ENCODE measurements at regions not wholly inside any gene's neighbourhood (a gene's known extent, or its start where the extent isn't known, plus 50 kb on each side); places are given as distances from the start of the nearest gene placed in this dataset.
A peak's percentile ranks its signal among the peaks of the same experiment; 100 is the strongest.
"Not testable (repeated sequence)": the region's sequence is repeated elsewhere in the genome, so short reads cannot be mapped to it uniquely, and the experiment has no call there.

- DNase-seq, result no peak
These were observed 118.1 kb upstream of the NEIL3 start for GRCh38 chr4:177191586-177191985.

DNA sequence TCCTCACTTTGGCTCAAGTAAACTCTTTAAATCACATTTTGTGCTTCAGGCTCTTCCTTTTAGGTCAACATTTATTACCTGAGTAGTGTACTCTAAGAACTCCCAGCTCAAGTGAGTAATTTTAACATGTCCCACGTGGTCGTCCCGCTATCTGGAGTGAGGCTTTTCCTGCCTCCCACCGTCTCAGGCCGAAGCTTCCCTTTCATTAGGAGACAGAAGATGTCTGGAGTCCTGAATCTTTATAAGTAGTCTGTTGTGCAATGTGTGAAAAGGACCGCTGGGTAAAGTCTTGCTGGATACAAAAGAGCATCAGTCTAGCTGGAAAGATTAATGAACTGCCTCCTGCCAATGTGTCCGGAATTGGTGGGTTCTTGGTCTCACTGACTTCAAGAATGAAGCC lies 117.7 kb upstream of the NEIL3 start:
- no peak for DNase-seq

GRCh38 chr4:177193024-177193715 lies 116.5 kb upstream of the NEIL3 start:
- not testable (repeated sequence) for DNase-seq

DNA sequence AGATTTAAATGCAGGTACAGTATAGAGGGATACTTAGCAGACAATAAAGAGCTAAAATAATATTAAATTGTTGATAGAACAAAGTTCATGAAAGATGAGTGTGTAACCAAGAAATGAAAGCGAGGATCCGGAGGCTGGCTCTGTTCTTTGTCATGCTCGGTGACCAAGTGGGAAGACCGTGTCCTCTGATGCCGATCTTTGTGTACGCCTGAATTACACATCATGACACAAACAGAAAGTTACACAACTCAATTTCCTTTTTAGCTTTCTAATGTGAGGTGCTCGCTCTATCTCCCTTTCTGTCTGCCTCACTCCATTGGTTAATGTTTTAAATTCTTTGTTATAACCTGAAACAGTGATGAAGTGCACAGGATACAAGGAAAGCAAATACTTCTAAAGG lies 114.8 kb upstream of the NEIL3 start:
- DNase-seq, result no peak

- DNase-seq, result no peak
These were observed 113.1 kb upstream of the NEIL3 start for GRCh38 chr4:177196615-177197014.

GRCh38 chr4:177201614-177202013 lies 108.1 kb upstream of the NEIL3 start:
- no peak for DNase-seq

- DNase-seq, result no peak
These were observed 105.5 kb upstream of the NEIL3 start for GRCh38 chr4:177204126-177204525.

DNA sequence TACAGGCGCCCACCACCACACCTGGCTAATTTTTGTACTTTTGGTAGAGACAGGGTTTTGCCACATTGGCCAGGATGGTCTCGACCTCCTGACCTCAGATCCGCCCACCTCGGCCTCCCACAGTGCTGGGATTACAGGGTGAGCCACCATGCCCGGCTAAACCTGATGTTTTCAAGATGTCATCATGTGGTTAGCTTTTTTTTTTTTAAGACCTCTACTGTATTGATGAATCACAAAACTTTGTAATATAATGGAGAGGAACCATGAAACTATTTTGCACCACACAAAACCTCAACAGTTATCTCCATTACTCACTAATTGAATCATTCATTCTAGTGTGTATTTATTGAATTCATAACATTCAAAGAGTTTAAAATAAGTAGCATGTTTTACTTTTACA lies 94.7 kb upstream of the NEIL3 start:
- no peak for DNase-seq

GRCh38 chr4:177220376-177220775 lies 89.3 kb upstream of the NEIL3 start:
- DNase-seq, result no peak

GRCh38 chr4:177222781-177223180 lies 86.9 kb upstream of the NEIL3 start:
- no peak for DNase-seq

DNA sequence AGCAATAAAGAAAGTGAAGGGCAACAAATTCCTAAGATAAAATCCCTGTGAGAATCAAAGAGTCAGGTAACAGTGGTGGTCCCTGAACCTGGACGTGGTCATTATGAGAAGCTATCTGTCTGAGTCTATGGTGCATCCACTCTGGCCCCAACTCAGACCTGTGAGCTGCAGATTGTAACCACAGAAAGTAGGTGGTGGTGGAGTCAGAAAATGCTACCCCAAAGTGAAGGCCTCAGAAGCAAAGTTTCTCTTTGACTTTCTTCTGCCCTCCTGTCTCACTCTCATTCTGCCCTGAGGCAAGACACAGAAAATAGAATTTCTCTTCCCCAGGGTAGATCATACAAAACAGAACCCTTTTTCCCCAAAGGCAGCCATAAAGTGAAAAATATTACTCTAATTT lies 84.1 kb upstream of the NEIL3 start:
- no peak for DNase-seq

- no peak for DNase-seq
These were observed 82.0 kb upstream of the NEIL3 start for GRCh38 chr4:177227636-177228035.

- DNase-seq, result no peak
These were observed 81.1 kb upstream of the NEIL3 start for GRCh38 chr4:177228599-177228998.

- no peak for DNase-seq
These were observed 80.3 kb upstream of the NEIL3 start for GRCh38 chr4:177229331-177229730.

- no peak for DNase-seq
These were observed 77.2 kb upstream of the NEIL3 start for GRCh38 chr4:177232473-177232872.

- DNase-seq, result no peak
These were observed 74.6 kb upstream of the NEIL3 start for GRCh38 chr4:177235026-177235425.

GRCh38 chr4:177236886-177237285 lies 72.8 kb upstream of the NEIL3 start:
- DNase-seq, result no peak

GRCh38 chr4:177237291-177237690 lies 72.4 kb upstream of the NEIL3 start:
- no peak for DNase-seq

DNA sequence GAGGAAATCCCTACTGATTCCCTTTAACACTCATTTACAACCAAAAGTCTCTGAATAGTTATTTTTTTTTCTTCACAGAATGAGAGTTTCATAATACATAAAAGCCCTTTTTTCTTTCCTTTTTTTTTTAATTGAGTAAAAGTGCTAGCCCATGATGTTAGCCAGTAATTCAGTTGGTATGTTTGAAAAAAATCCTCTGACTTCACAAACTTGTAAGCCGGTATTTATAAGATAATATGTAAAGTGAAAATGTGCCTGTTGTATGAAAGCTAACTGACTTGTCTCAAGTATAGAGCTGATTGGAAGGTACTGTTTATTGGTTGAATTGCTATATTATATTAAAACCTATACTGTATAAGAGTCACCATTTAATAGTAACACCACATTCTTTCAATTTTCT lies 70.2 kb upstream of the NEIL3 start:
- no peak for DNase-seq

GRCh38 chr4:177239878-177240277 lies 69.8 kb upstream of the NEIL3 start:
- DNase-seq, result no peak

DNA sequence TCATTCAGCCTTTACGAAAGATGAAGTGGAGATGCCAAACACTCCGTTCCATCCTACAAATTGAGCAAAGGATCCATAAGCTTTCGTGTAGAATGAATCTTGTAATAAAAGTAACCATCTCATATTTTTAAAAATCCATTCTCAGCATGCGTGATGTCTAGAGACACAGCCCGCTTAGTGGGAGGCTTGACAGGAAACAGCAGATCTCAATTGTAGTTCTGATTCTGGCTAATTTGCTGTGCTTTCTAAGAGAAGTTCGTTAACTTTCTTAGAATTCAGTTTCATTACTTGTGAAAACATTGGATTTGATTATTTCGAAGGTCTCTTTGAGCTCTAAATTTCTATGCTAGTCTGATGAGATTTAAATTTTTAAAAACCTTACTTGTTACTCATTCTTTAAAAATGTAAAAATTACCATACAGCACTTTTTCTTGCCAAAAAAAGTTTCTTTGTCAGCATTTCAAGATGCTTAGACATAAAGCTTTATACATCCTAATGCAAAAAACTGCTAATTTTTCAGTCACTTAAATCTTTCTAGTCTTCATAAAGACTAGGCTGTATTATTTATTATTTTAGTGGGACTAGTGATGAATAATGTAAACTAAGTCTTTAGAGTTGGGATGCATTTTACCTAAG lies 66.9 kb upstream of the NEIL3 start:
- no peak for DNase-seq

DNA sequence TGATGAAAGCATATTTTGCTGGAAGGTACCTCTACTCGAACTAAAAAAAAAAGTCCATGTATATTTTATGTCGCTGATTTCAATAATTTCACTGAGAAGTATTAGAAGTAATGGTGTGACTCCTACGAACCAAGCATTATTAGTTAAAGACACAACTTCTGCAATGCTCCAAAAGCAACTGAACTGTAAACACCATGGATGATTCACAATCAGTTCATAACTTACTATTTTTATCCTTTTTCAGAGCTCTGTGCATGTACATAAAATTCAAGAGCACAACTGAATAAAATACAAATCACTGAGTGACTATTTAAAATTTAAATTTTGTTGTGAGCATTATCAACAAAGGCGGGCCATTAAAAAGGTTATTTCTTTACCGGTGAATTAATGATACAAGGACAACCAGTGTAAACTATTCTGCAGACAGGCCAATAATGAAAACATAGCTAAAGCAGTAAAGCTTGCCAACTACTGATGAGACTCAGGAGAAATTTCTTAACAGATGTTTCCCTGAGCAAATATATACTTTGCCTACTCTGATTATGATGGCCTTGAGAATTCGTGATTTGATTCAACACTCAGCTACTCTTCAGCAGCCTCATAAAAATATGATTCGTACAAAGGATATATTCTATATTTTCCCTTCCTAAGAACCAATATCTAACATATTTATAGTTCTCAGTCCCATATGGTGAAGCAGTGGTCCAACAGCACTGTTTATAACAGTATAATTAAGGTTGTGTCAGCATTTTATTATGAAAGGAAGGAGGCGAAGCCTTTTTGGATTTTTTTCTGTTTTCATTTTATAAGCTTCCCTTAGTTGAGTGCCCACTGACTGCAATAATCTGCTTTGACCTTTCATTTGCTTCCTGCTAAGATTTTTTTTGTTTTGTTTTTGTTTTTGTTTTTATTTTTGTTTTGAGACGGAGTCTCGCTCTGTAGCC lies 62.8 kb upstream of the NEIL3 start:
- no peak for DNase-seq

DNA sequence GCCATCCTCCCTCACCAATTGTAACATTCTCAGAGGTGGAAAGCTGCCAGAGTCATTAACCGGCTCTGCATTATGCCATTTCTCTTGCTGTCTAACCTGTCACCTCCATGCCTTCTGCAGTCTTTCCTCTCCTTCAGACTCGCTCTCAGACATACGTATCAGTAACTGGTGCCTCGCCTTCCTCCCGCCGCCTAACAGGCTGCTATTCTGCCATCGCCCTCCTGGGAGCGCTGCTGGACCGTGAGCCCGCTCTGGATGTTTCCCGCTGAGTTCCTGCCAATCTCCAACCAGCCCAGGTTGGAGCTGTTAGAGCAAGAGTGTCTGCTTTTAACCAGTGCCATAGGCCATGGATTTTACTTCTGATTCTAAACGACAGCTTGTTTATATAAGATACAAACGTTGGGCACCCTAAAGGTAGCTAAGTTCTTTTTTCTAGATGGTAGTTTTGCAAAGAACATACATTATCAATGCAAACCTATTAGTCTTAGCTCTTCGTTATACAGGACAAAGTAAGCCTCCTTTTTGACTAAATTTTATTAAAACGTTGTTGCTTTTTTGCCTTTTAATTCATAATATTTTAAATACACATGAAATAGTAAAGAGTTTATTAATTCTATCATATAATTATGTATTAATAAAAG lies 59.5 kb upstream of the NEIL3 start:
- peak; percentile 36 for DNase-seq
